GM19035 (cell line): ENCODE measurements at regions not wholly inside any gene's neighbourhood (a gene's known extent, or its start where the extent isn't known, plus 50 kb on each side); places are given as distances from the start of the nearest gene placed in this dataset.
A peak's percentile ranks its signal among the peaks of the same experiment; 100 is the strongest.

Experiments
- ATAC-seq: cut with Tn5 transposase; IDR thresholded peaks from one replicate; pipeline ENCODE4 v1.9.1; 2021; ENCODE audit not compliant: unreplicated experiment

- no peak for ATAC-seq
These were observed 278.5 kb upstream of the MARCKS start for GRCh38 chr6:113578691-113579090.

GRCh38 chr6:113584767-113585166 is 272.4 kb upstream of the MARCKS start:
- no peak for ATAC-seq

GRCh38 chr6:113585246-113585645 is 271.9 kb upstream of the MARCKS start:
- ATAC-seq = no peak

GRCh38 chr6:113586413-113587077 is 270.6 kb upstream of the MARCKS start:
- ATAC-seq = no peak

GRCh38 chr6:113587078-113587699 is 270.0 kb upstream of the MARCKS start:
- no peak for ATAC-seq

GRCh38 chr6:113588646-113589045 is 268.5 kb upstream of the MARCKS start:
- no peak for ATAC-seq

GRCh38 chr6:113591896-113592827 is 265.0 kb upstream of the MARCKS start:
- ATAC-seq = peak; percentile 63

- ATAC-seq = no peak
These were observed 262.4 kb upstream of the MARCKS start for GRCh38 chr6:113594726-113595125.

GRCh38 chr6:113595911-113596376 is 261.2 kb upstream of the MARCKS start:
- no peak for ATAC-seq

GRCh38 chr6:113596387-113597230 is 260.5 kb upstream of the MARCKS start:
- no peak for ATAC-seq

GRCh38 chr6:113597231-113597583 is 259.9 kb upstream of the MARCKS start:
- ATAC-seq = no peak

- no peak for ATAC-seq
These were observed 258.4 kb upstream of the MARCKS start for GRCh38 chr6:113598786-113599185.

- no peak for ATAC-seq
These were observed 257.7 kb upstream of the MARCKS start for GRCh38 chr6:113599444-113599843.

- ATAC-seq = no peak
These were observed 256.4 kb upstream of the MARCKS start for GRCh38 chr6:113600551-113601339.

- ATAC-seq = no peak
These were observed 249.2 kb upstream of the MARCKS start for GRCh38 chr6:113607821-113608545.

- ATAC-seq = no peak
These were observed 246.7 kb upstream of the MARCKS start for GRCh38 chr6:113610377-113610988.

GRCh38 chr6:113616701-113617274 is 240.4 kb upstream of the MARCKS start:
- ATAC-seq = no peak

GRCh38 chr6:113619077-113619476 is 238.1 kb upstream of the MARCKS start:
- no peak for ATAC-seq

- ATAC-seq = no peak
These were observed 236.8 kb upstream of the MARCKS start for GRCh38 chr6:113620386-113620785.
